A549 (cell line): ENCODE measurements at regions not wholly inside any gene's neighbourhood (a gene's known extent, or its start where the extent isn't known, plus 50 kb on each side); places are given as distances from the start of the nearest gene placed in this dataset.

ENCODE experiments used
- ATAC-seq, 2 experiments: fragments of 200-7000 bp in 1 of 2; fragments of >200 bp in 1 of 2; cut with Nextera tagmentation in 1 of 2; cut with Tn5 transposase in 1 of 2; 3 replicates each; pipeline versions ENCODE4 v1.8.0 to v1.9.1; 2018 to 2020; ENCODE audit warnings: mild to moderate bottlenecking in 1 of 2, moderate library complexity in 1 of 2
- CTCF ChIA-PET: fragments of 300-600 bp; sonication (Branson Sonifier 250); formaldehyde crosslinking; extraction: SDS; loops from one replicate; lab custom pipeline; 2021; ENCODE audit warnings: antibody characterized with exemption, inconsistent platforms; lab: Yijun Ruan, JAX
- POLR2A ChIA-PET: fragments of 350-600 bp; formaldehyde crosslinking; extraction: SDS; loops from one replicate; lab custom pipeline; 2021; ENCODE audit warnings: antibody characterized with exemption, inconsistent platforms; lab: Yijun Ruan, JAX
- DNase-seq, 2 experiments: peaks; one replicate each; pipeline versions ENCODE4 v3.0.0 to v3.0.0-alpha.2; 2011 to 2016; ENCODE audit warnings: low read depth in 1 of 2, low spot score in 1 of 2
- FAIRE-seq: peaks from 2 replicates; lab custom pipeline; 2011; peaks lifted over from hg19 to GRCh38; lab: Jason Lieb, UNC
- H3K27ac ChIP-seq, 2 experiments: fragments of >200 bp; sonication (Bioruptor Twin); formaldehyde crosslinking; 3 replicates each; pipeline ENCODE4 v1.5.1; 2016 to 2017
- H3K4me1 ChIP-seq: fragments of >200 bp; sonication (Bioruptor Twin); formaldehyde crosslinking; 3 replicates; pipeline ENCODE4 v1.6.1; 2016
- H3K4me2 ChIP-seq: fragments of >200 bp; sonication (Bioruptor Twin); formaldehyde crosslinking; 3 replicates; pipeline ENCODE4 v1.6.1; 2016
- H3K4me3 ChIP-seq: fragments of >200 bp; sonication (Bioruptor Twin); formaldehyde crosslinking; 3 replicates; pipeline ENCODE4 v1.5.1; 2016
- H3K9me3 ChIP-seq: fragments of >200 bp; sonication (Bioruptor Twin); formaldehyde crosslinking; 3 replicates; pipeline ENCODE4 v1.6.1; 2016
- BHLHE40 ChIP-seq: IDR thresholded peaks from 2 replicates; pipeline ENCODE4 v1.6.1; 2012; ENCODE audit warnings: low read depth, low read length, inconsistent platforms
- EHF ChIP-seq: fragments of 250-450 bp; sonication (Bioruptor Pico); IDR thresholded peaks from 2 replicates; pipeline ENCODE4 v1.5.0; 2020; ENCODE audit warnings: mild to moderate bottlenecking
- EHMT2 ChIP-seq: fragments of 200-600 bp; sonication (generic); IDR thresholded peaks from 2 replicates; pipeline ENCODE4 v1.6.1; 2016; ENCODE audit warnings: antibody characterized with exemption, low read depth, mild to moderate bottlenecking, moderate library complexity
- FOSB ChIP-seq: fragments of 250-450 bp; sonication (Bioruptor Pico); IDR thresholded peaks from 2 replicates; pipeline ENCODE4 v1.5.0; 2020; ENCODE audit warnings: mild to moderate bottlenecking, moderate library complexity
- HDAC2 ChIP-seq: fragments of 200-600 bp; sonication (generic); IDR thresholded peaks from 2 replicates; pipeline ENCODE4 v1.6.1; 2016
- HEYL ChIP-seq: fragments of 250-450 bp; sonication (Bioruptor Pico); IDR thresholded peaks from 2 replicates; pipeline ENCODE4 v1.8.0; 2021; ENCODE audit warnings: mild to moderate bottlenecking, moderate library complexity
- HOXB13 ChIP-seq: fragments of 250-450 bp; sonication (Bioruptor Pico); IDR thresholded peaks from 2 replicates; pipeline ENCODE4 v1.5.0; 2020; ENCODE audit warnings: low read depth, mild to moderate bottlenecking, moderate library complexity
- JUN ChIP-seq, 2 experiments: fragments of >200 bp; sonication (Bioruptor Twin); formaldehyde crosslinking; IDR thresholded peaks; 2 replicates in 1 of 2; 3 replicates in 1 of 2; pipeline ENCODE4 v1.6.1; 2016 to 2017
- JUNB ChIP-seq: fragments of >200 bp; sonication (Bioruptor Twin); formaldehyde crosslinking; IDR thresholded peaks from 2 replicates; pipeline ENCODE4 v1.6.1; 2016
- KDM1A ChIP-seq: fragments of 200-600 bp; sonication (generic); IDR thresholded peaks from 2 replicates; pipeline ENCODE4 v1.6.1; 2016; ENCODE audit warnings: low read depth, mild to moderate bottlenecking
- MAFK ChIP-seq: fragments of 450-650 bp; IDR thresholded peaks from 2 replicates; pipeline ENCODE4 v1.6.1; 2014; ENCODE audit not compliant: partially characterized antibody
- MYC ChIP-seq: IDR thresholded peaks from 2 replicates; pipeline ENCODE4 v1.6.1; 2012; ENCODE audit warnings: mild to moderate bottlenecking, inconsistent platforms, low read length, improper control_type of control experiment, borderline replicate concordance
- NR3C1 ChIP-seq: fragments of >200 bp; sonication (Bioruptor Twin); formaldehyde crosslinking; IDR thresholded peaks from 3 replicates; pipeline ENCODE4 v1.6.1; 2017
- PHF8 ChIP-seq: fragments of 200-600 bp; sonication (generic); IDR thresholded peaks from 2 replicates; pipeline ENCODE4 v1.6.1; 2016; ENCODE audit warnings: low read depth, mild to moderate bottlenecking, antibody characterized with exemption, moderate library complexity, borderline replicate concordance
- POLR2A ChIP-seq: IDR thresholded peaks from 2 replicates; pipeline ENCODE4 v1.6.1; 2012; ENCODE audit warnings: mild to moderate bottlenecking, low read length
- RCOR1 ChIP-seq: fragments of 150-350 bp; IDR thresholded peaks from 2 replicates; pipeline ENCODE4 v1.6.1; 2014; ENCODE audit warnings: antibody characterized with exemption, low read length, low read depth
- SMC3 ChIP-seq: fragments of >200 bp; sonication (Bioruptor Twin); formaldehyde crosslinking; IDR thresholded peaks from 3 replicates; pipeline ENCODE4 v1.6.1; 2018; ENCODE audit warnings: inconsistent platforms
- ZC3H11A ChIP-seq: fragments of 450-650 bp; IDR thresholded peaks from 2 replicates; pipeline ENCODE4 v1.6.1; 2014; ENCODE audit warnings: antibody characterized with exemption, mild to moderate bottlenecking
- ZFP36 ChIP-seq: fragments of 450-650 bp; IDR thresholded peaks from 2 replicates; pipeline ENCODE4 v1.6.1; 2014; ENCODE audit warnings: borderline replicate concordance; ENCODE audit not compliant: partially characterized antibody
- ZNF302 ChIP-seq: fragments of 250-450 bp; sonication (Bioruptor Pico); IDR thresholded peaks from 2 replicates; pipeline ENCODE4 v1.9.0; 2021; ENCODE audit warnings: inconsistent platforms, mild to moderate bottlenecking, moderate library complexity
- WGBS: methylation state at CpG from one replicate; pipeline ENCODE4 v1.1.6; 2017; ENCODE audit errors: missing lambda C conversion rate; 5-methylcytosine and 5-hydroxymethylcytosine counted together
- TF ChIP-seq, protein P1 (sequence below): fragments of >200 bp; sonication (Bioruptor Twin); formaldehyde crosslinking; IDR thresholded peaks from 2 replicates; pipeline ENCODE4 v1.6.1; 2016
- TF ChIP-seq, protein P2 (sequence below): IDR thresholded peaks from 2 replicates; pipeline ENCODE4 v1.6.1; 2012
- TF ChIP-seq, protein P3 (sequence below): fragments of 150-350 bp; IDR thresholded peaks from 2 replicates; pipeline ENCODE4 v1.6.1; 2014; ENCODE audit warnings: low read depth, mild to moderate bottlenecking, low read length
- TF ChIP-seq, protein P4 (sequence below): IDR thresholded peaks from 2 replicates; pipeline ENCODE4 v1.6.1; 2012; ENCODE audit warnings: low read depth, borderline replicate concordance
- TF ChIP-seq, protein P5 (sequence below): fragments of 250-450 bp; sonication (Bioruptor Pico); IDR thresholded peaks from 2 replicates; pipeline ENCODE4 v1.5.0; 2020; ENCODE audit warnings: low read depth, mild to moderate bottlenecking, moderate library complexity

DNA sequence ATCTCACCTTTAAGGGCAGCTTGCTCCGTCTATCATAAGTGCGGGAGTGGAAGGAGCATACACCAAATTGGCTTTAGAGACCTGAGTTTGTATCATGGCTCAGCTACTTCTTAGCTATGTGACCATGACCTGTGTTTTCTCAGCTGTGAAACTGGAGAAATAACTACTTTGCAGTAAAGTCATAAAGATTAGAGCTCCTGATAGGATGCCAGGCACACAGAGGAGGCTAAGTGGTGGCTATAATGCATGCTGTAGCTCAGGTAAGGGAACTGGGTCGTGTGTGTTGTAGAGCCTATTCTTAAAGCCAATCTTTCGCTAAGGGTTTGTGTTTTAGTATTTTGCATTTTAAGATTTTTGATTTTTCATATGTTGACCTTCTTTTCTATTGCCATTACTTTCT is 451.5 kb upstream of the MAN1A1 start:
- TF ChIP-seq MYC (no peak), EHF (CRISPR knock-in tag) (no peak), KDM1A (no peak), JUNB (no peak), HOXB13 (no peak), RCOR1 (no peak), MAFK (no peak), FOSB (no peak), ZNF302 (no peak), EHMT2 (no peak), BHLHE40 (no peak)
- TF ChIP-seq, protein P1, sequence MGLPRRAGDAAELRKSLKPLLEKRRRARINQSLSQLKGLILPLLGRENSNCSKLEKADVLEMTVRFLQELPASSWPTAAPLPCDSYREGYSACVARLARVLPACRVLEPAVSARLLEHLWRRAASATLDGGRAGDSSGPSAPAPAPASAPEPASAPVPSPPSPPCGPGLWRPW, result no peak
- TF ChIP-seq, protein P2, sequence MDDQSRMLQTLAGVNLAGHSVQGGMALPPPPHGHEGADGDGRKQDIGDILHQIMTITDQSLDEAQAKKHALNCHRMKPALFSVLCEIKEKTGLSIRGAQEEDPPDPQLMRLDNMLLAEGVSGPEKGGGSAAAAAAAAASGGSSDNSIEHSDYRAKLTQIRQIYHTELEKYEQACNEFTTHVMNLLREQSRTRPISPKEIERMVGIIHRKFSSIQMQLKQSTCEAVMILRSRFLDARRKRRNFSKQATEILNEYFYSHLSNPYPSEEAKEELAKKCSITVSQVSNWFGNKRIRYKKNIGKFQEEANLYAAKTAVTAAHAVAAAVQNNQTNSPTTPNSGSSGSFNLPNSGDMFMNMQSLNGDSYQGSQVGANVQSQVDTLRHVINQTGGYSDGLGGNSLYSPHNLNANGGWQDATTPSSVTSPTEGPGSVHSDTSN, result no peak
- TF ChIP-seq, protein P3, sequence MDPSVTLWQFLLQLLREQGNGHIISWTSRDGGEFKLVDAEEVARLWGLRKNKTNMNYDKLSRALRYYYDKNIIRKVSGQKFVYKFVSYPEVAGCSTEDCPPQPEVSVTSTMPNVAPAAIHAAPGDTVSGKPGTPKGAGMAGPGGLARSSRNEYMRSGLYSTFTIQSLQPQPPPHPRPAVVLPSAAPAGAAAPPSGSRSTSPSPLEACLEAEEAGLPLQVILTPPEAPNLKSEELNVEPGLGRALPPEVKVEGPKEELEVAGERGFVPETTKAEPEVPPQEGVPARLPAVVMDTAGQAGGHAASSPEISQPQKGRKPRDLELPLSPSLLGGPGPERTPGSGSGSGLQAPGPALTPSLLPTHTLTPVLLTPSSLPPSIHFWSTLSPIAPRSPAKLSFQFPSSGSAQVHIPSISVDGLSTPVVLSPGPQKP, result no peak
- FAIRE-seq (no peak), DNase-seq (no peak), ATAC-seq (no peak)
- ChIA-PET CTCF (no interaction called here), POLR2A (no interaction called here)
- 10% methylated on average over 4 of the region's 4 CpGs for WGBS
- no peaks in the 10 kb centered on the region for H3K9me3 ChIP-seq
- H3K4me2 ChIP-seq, result no peak overlapping the region
- H3K4me3 ChIP-seq, result no peak overlapping the region
- H3K27ac ChIP-seq, result no peak overlapping the region
- no peaks in the 10 kb centered on the region for H3K4me1 ChIP-seq

DNA sequence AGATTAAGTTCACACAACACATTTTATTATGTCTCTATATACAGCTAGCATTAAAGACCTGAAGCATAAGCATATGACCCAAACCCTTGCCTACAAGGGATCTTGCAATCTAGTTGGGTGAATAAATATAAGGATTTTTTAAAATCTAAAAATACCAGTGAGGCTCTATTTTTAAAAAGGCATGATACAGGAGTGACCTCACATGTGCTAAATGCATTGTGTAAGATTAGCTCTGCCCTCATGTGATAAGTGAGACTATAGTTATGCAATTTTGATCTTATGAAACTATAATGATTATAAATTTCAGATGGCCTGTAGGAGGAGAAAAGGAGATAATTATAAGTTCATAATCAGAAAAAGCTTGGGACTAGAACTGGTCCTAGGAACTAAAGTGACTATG is 451.0 kb upstream of the MAN1A1 start:
- Histone ChIP-seq H3K9me3 (no peaks in the 10 kb centered on the region), H3K4me3 (no peak overlapping the region), H3K4me2 (no peak overlapping the region), H3K4me1 (no peaks in the 10 kb centered on the region), H3K27ac (no peak overlapping the region)
- no peak for FAIRE-seq
- ChIA-PET POLR2A (no interaction called here), CTCF (no interaction called here)
- ATAC-seq, result no peak
- TF ChIP-seq MYC (no peak), HEYL (CRISPR knock-in tag) (no peak), JUN (IDR thresholded peaks at IDR 0.05) (no peak), PHF8 (no peak), EHF (CRISPR knock-in tag) (no peak), SMC3 (no peak), JUNB (no peak), NR3C1 (no peak), ZNF302 (no peak), FOSB (no peak), HDAC2 (no peak), KDM1A (no peak), ZFP36 (no peak), ZC3H11A (no peak), POLR2A (no peak)
- TF ChIP-seq, protein P4, sequence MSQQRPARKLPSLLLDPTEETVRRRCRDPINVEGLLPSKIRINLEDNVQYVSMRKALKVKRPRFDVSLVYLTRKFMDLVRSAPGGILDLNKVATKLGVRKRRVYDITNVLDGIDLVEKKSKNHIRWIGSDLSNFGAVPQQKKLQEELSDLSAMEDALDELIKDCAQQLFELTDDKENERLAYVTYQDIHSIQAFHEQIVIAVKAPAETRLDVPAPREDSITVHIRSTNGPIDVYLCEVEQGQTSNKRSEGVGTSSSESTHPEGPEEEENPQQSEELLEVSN, result no peak
- TF ChIP-seq, protein P5, sequence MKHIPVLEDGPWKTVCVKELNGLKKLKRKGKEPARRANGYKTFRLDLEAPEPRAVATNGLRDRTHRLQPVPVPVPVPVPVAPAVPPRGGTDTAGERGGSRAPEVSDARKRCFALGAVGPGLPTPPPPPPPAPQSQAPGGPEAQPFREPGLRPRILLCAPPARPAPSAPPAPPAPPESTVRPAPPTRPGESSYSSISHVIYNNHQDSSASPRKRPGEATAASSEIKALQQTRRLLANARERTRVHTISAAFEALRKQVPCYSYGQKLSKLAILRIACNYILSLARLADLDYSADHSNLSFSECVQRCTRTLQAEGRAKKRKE (CRISPR knock-in tag), result no peak
- no peak for DNase-seq
